GM19455 (cell line): ENCODE measurements at regions not wholly inside any gene's neighbourhood (a gene's known extent, or its start where the extent isn't known, plus 50 kb on each side); places are given as distances from the start of the nearest gene placed in this dataset.

Experiments used
- ATAC-seq: cut with Tn5 transposase; IDR thresholded peaks from one replicate; pipeline ENCODE4 v1.9.1; 2021; ENCODE audit not compliant: unreplicated experiment

- no peak for ATAC-seq
Observed at GRCh38 chr13:52975969-52976368, 52.6 kb upstream of the OLFM4 start.

GRCh38 chr13:52975161-52975560 lies 53.5 kb upstream of the OLFM4 start:
- no peak for ATAC-seq

- no peak for ATAC-seq
Observed at GRCh38 chr13:52974711-52975110, 53.9 kb upstream of the OLFM4 start.

GRCh38 chr13:52969373-52969772 lies 59.2 kb upstream of the OLFM4 start:
- no peak for ATAC-seq

- ATAC-seq, result peak; percentile 99
Observed at GRCh38 chr13:52968074-52968700, 60.4 kb upstream of the OLFM4 start.

- ATAC-seq, result no peak
Observed at GRCh38 chr13:52961987-52962386, 66.6 kb upstream of the OLFM4 start.

GRCh38 chr13:52961256-52961910 lies 67.2 kb upstream of the OLFM4 start:
- ATAC-seq, result no peak

GRCh38 chr13:52955472-52955874 lies 73.1 kb upstream of the OLFM4 start:
- no peak for ATAC-seq

GRCh38 chr13:52954838-52955237 lies 73.8 kb upstream of the OLFM4 start:
- ATAC-seq, result no peak

- ATAC-seq, result no peak
Observed at GRCh38 chr13:52950436-52950956, 78.1 kb upstream of the OLFM4 start.

- no peak for ATAC-seq
Observed at GRCh38 chr13:52949742-52950141, 78.9 kb upstream of the OLFM4 start.

- no peak for ATAC-seq
Observed at GRCh38 chr13:52949044-52949443, 79.6 kb upstream of the OLFM4 start.

GRCh38 chr13:52947921-52948373 lies 80.7 kb upstream of the OLFM4 start:
- ATAC-seq, result no peak

- no peak for ATAC-seq
Observed at GRCh38 chr13:52945348-52945747, 83.3 kb upstream of the OLFM4 start.

- no peak for ATAC-seq
Observed at GRCh38 chr13:52944697-52945096, 83.9 kb upstream of the OLFM4 start.

GRCh38 chr13:52938065-52938464 lies 89.6 kb upstream of the PCDH8 start:
- ATAC-seq, result no peak

GRCh38 chr13:52936806-52937205 lies 88.4 kb upstream of the PCDH8 start:
- ATAC-seq, result no peak

GRCh38 chr13:52934258-52934657 lies 85.8 kb upstream of the PCDH8 start:
- ATAC-seq, result no peak

- no peak for ATAC-seq
Observed at GRCh38 chr13:52933547-52934210, 85.2 kb upstream of the PCDH8 start.

GRCh38 chr13:52933099-52933498 lies 84.7 kb upstream of the PCDH8 start:
- ATAC-seq, result no peak

- ATAC-seq, result no peak
Observed at GRCh38 chr13:52932649-52933048, 84.2 kb upstream of the PCDH8 start.
